Endothelial cell of umbilical vein (primary cell): ENCODE measurements at regions not wholly inside any gene's neighbourhood (a gene's known extent, or its start where the extent isn't known, plus 50 kb on each side); places are given as distances from the start of the nearest gene placed in this dataset.

Source experiments
- CTCF ChIP-seq, 2 donors: IDR thresholded peaks; 1 replicate in 1 of 2; 2 replicates in 1 of 2; pipeline ENCODE4 v1.5.1; 2011; ENCODE audit warnings: low read length in 2 of 2, mild to moderate bottlenecking in 2 of 2, moderate library complexity in 2 of 2, control low read depth in 1 of 2, inconsistent platforms in 1 of 2, low read depth in 1 of 2; ENCODE audit not compliant: insufficient read depth in 1 of 2; ENCODE audit errors: extremely low read depth in 1 of 2
- EZH2 ChIP-seq: IDR thresholded peaks from 2 replicates; pipeline ENCODE4 v1.6.1; 2012; ENCODE audit warnings: borderline replicate concordance, low read depth, mild to moderate bottlenecking, moderate library complexity, low read length, inconsistent platforms; ENCODE audit not compliant: severe bottlenecking
- FOS ChIP-seq: IDR thresholded peaks from 2 replicates; pipeline ENCODE4 v1.6.1; 2011; ENCODE audit warnings: mild to moderate bottlenecking, low read length, moderate library complexity, borderline replicate concordance; ENCODE audit not compliant: insufficient read depth
- JUN ChIP-seq: IDR thresholded peaks from 2 replicates; pipeline ENCODE4 v1.6.1; 2011; ENCODE audit warnings: borderline replicate concordance, low read depth; ENCODE audit not compliant: insufficient read length, insufficient read depth
- POLR2A ChIP-seq: IDR thresholded peaks from 2 replicates; pipeline ENCODE4 v1.6.1; 2012; ENCODE audit warnings: low read depth, mild to moderate bottlenecking, control low read depth, low read length
- POLR2AphosphoS5 ChIP-seq: IDR thresholded peaks from 2 replicates; pipeline ENCODE4 v1.6.1; 2012; ENCODE audit warnings: low read depth, mild to moderate bottlenecking, control low read depth, low read length, moderate library complexity; ENCODE audit not compliant: insufficient read depth

- TF ChIP-seq CTCF (IDR thresholded peaks at IDR 0.05; ENCODE audit: extremely low read depth in 1 of 2, insufficient read depth in 1 of 2, low read depth in 1 of 2, low read length in 2 of 2), result no peak
- no peak for TF ChIP-seq POLR2AphosphoS5
- TF ChIP-seq JUN, result no peak
- no peak for TF ChIP-seq POLR2A
- TF ChIP-seq EZH2, result no peak
- no peak for TF ChIP-seq FOS
These were observed 496.9 kb upstream of the TNP1 start for GRCh38 chr2:217356781-217357180.
